ENCODE measurements at regions not wholly inside any gene's neighbourhood (a gene's known extent, or its start where the extent isn't known, plus 50 kb on each side); places are given as distances from the start of the nearest gene placed in this dataset.

- Histone ChIP-seq H3K4me3 (ENCODE audit: low read depth in 1 of 3, low read length in 3 of 3) (no peak overlapping the region), H3K4me1 (ENCODE audit: control insufficient read depth in 3 of 3, insufficient read depth in 2 of 3, low read depth in 1 of 3, low read length in 2 of 3) (peaks cover 0 to 2% (median 0%) of the 10 kb centered on the region in 3 donors), H3K36me3 (ENCODE audit: control insufficient read depth in 3 of 3, insufficient read depth in 2 of 3, low read depth in 1 of 3, low read length in 3 of 3) (no peaks in the 10 kb centered on the region), H3K9me3 (ENCODE audit: control insufficient read depth in 2 of 2, insufficient read depth in 1 of 2, low read depth in 1 of 2, low read length in 1 of 2) (no peaks in the 10 kb centered on the region), H3K27me3 (ENCODE audit: control insufficient read depth in 3 of 3, insufficient read depth in 3 of 3, low read length in 3 of 3) (no peaks in the 10 kb centered on the region), H3K27ac (ENCODE audit: low read depth in 1 of 3, low read length in 2 of 3) (no peak overlapping the region)
- WGBS, 3 donors: 79 to 88% (median 84%) methylated on average over 8 of the region's 8 CpGs
- no peak for FAIRE-seq
- no peak for DNase-seq
These were observed 98.2 kb downstream of the PRLHR start for GRCh38 chr10:118497227-118497626.

DNA sequence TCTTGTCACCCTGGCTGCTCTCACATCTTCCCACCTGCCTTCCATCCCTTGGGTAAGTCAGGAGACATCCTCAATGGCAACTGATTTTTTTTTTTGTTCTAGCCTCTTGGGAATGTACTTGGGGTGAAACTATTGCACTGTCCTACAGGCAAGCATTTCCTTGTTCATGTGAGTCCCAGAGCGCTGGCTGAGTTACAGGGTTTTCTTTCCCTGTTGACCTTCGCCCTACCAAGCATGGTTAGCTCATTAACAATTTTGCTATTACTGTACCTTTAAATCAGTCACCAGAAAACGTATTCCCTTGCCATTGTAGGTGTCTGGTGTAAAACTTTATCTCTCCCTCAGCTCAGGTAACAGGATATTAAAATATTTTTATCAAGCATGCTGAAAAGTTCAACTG, 98.9 kb downstream of the PRLHR start:
- no peaks in the 10 kb centered on the region for H3K36me3 ChIP-seq (ENCODE audit: control insufficient read depth in 3 of 3, insufficient read depth in 2 of 3, low read depth in 1 of 3, low read length in 3 of 3)
- no peak overlapping the region for H3K27ac ChIP-seq (ENCODE audit: low read depth in 1 of 3, low read length in 2 of 3)
- no peak overlapping the region for H3K4me3 ChIP-seq (ENCODE audit: low read depth in 1 of 3, low read length in 3 of 3)
- no peaks in the 10 kb centered on the region for H3K9me3 ChIP-seq (ENCODE audit: control insufficient read depth in 2 of 2, insufficient read depth in 1 of 2, low read depth in 1 of 2, low read length in 1 of 2)
- WGBS, 3 donors: 10 to 42% (median 21%) methylated on average over 3 of the region's 3 CpGs
- H3K27me3 ChIP-seq (ENCODE audit: control insufficient read depth in 3 of 3, insufficient read depth in 3 of 3, low read length in 3 of 3): no peaks in the 10 kb centered on the region
- peak; percentile 21 to 86 for DNase-seq
- H3K4me1 ChIP-seq (ENCODE audit: control insufficient read depth in 3 of 3, insufficient read depth in 2 of 3, low read depth in 1 of 3, low read length in 2 of 3): peaks cover 0 to 2% (median 0%) of the 10 kb centered on the region in 3 donors
- no peak for FAIRE-seq

DNA sequence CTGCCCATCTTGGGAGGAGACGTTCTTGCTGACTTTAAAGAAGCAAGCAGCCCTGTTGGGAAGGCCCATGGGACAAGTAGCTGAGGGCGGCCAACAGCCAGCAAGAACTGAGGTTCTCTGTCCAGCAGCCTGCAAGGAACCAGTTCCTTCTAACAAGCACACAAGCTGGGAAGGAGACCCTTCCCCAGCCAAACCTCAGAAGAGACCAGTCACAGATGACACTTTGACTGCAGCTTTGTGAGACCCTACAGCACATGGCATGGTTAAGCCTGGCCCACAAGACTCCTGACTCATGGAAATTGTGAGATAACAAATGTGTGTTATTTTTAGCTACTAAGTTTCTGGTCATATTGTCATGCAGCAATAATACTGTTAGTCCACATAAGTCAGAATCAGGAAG, 99.9 kb downstream of the PRLHR start:
- WGBS, 3 donors: 88 to 93% (median 90%) methylated on average over 2 of the region's 2 CpGs
- H3K36me3 ChIP-seq (ENCODE audit: control insufficient read depth in 3 of 3, insufficient read depth in 2 of 3, low read depth in 1 of 3, low read length in 3 of 3): no peaks in the 10 kb centered on the region
- H3K4me3 ChIP-seq (ENCODE audit: low read depth in 1 of 3, low read length in 3 of 3): no peak overlapping the region
- peaks cover 0 to 2% (median 0%) of the 10 kb centered on the region in 3 donors for H3K4me1 ChIP-seq (ENCODE audit: control insufficient read depth in 3 of 3, insufficient read depth in 2 of 3, low read depth in 1 of 3, low read length in 2 of 3)
- DNase-seq (no peak), FAIRE-seq (no peak)
- H3K9me3 ChIP-seq (ENCODE audit: control insufficient read depth in 2 of 2, insufficient read depth in 1 of 2, low read depth in 1 of 2, low read length in 1 of 2): no peaks in the 10 kb centered on the region
- no peak overlapping the region for H3K27ac ChIP-seq (ENCODE audit: low read depth in 1 of 3, low read length in 2 of 3)
- no peaks in the 10 kb centered on the region for H3K27me3 ChIP-seq (ENCODE audit: control insufficient read depth in 3 of 3, insufficient read depth in 3 of 3, low read length in 3 of 3)

DNA sequence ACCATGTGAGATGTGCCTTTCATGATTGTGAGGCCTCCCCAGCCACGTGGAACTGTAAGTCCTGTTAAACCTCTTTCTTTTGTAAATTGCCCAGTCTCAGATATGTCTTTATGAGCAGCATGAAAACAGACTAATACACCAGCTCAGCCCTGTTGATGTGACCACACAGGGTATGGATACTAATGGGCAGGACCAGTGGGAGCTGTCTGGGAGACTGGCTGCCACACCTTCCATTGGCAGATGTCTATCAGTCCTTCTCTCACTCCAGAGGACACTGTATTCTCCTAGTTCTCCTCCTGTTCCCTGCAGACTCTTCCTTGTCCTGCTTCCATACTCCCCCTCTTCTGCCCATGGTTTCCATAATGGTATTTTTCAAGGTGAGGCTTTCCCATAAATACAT, 104.4 kb downstream of the PRLHR start:
- 0 to 54% (median 16%) methylated on average over 1 of the region's 1 CpG for WGBS, 3 donors
- Histone ChIP-seq H3K4me3 (ENCODE audit: low read depth in 1 of 3, low read length in 3 of 3) (no peak overlapping the region), H3K27me3 (ENCODE audit: control insufficient read depth in 3 of 3, insufficient read depth in 3 of 3, low read length in 3 of 3) (no peaks in the 10 kb centered on the region), H3K27ac (ENCODE audit: low read depth in 1 of 3, low read length in 2 of 3) (no peak overlapping the region), H3K4me1 (ENCODE audit: control insufficient read depth in 3 of 3, insufficient read depth in 2 of 3, low read depth in 1 of 3, low read length in 2 of 3) (no peaks in the 10 kb centered on the region), H3K9me3 (ENCODE audit: control insufficient read depth in 2 of 2, insufficient read depth in 1 of 2, low read depth in 1 of 2, low read length in 1 of 2) (no peaks in the 10 kb centered on the region), H3K36me3 (ENCODE audit: control insufficient read depth in 3 of 3, insufficient read depth in 2 of 3, low read depth in 1 of 3, low read length in 3 of 3) (no peaks in the 10 kb centered on the region)
- no peak for DNase-seq
- no peak for FAIRE-seq

DNA sequence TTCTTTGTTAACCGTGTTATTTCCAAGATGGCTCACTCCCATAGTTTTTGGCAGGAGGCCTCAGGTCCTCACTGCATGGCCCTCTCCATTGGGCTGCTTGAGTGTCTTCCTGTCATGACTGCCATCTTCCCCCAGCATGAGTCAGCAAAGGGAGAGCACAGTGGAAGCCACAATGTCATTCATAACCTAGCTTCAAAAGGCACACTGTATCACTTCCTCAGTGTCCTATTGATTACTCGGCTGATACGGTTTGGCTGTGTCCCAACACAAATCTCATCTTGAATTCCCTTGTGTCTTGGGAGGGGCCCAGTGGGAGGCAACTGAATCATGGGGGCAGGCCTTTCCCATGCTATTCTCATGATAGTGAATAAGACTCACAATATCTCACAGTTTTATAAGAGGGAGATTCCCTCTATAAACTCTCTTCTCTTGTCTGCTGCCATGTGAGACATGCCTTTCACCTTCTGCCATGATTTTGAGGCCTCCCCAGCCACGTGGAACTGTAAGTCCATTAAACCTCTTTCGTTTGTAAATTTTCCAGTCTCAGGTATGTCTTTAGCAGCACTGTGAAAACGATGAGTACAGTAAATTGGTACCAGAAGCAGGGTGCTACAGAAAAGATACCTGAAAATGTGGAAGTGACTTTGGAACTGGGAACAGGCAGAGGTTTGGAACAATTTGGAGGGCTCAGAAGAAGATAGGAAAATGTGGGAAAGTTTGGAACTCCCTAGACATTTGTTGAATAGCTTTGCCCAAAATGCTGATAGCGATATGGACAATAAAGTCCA, 106.5 kb downstream of the PRLHR start:
- no peak for FAIRE-seq
- H3K36me3 ChIP-seq (ENCODE audit: control insufficient read depth in 3 of 3, insufficient read depth in 2 of 3, low read depth in 1 of 3, low read length in 3 of 3): no peaks in the 10 kb centered on the region
- no peak overlapping the region for H3K4me3 ChIP-seq (ENCODE audit: low read depth in 1 of 3, low read length in 3 of 3)
- DNase-seq: no peak
- H3K9me3 ChIP-seq (ENCODE audit: control insufficient read depth in 2 of 2, insufficient read depth in 1 of 2, low read depth in 1 of 2, low read length in 1 of 2): no peaks in the 10 kb centered on the region
- H3K4me1 ChIP-seq (ENCODE audit: control insufficient read depth in 3 of 3, insufficient read depth in 2 of 3, low read depth in 1 of 3, low read length in 2 of 3): no peaks in the 10 kb centered on the region
- H3K27ac ChIP-seq (ENCODE audit: low read depth in 1 of 3, low read length in 2 of 3): no peak overlapping the region
- peaks cover 0 to 3% (median 0%) of the 10 kb centered on the region in 3 donors for H3K27me3 ChIP-seq (ENCODE audit: control insufficient read depth in 3 of 3, insufficient read depth in 3 of 3, low read length in 3 of 3)
- 68 to 79% (median 74%) methylated on average over 7 of the region's 7 CpGs for WGBS, 3 donors

- DNase-seq (no peak), FAIRE-seq (no peak)
- Histone ChIP-seq H3K9me3 (ENCODE audit: control insufficient read depth in 2 of 2, insufficient read depth in 1 of 2, low read depth in 1 of 2, low read length in 1 of 2) (no peaks in the 10 kb centered on the region), H3K36me3 (ENCODE audit: control insufficient read depth in 3 of 3, insufficient read depth in 2 of 3, low read depth in 1 of 3, low read length in 3 of 3) (no peaks in the 10 kb centered on the region), H3K27me3 (ENCODE audit: control insufficient read depth in 3 of 3, insufficient read depth in 3 of 3, low read length in 3 of 3) (peaks cover 0 to 3% (median 0%) of the 10 kb centered on the region in 3 donors), H3K4me3 (ENCODE audit: low read depth in 1 of 3, low read length in 3 of 3) (no peak overlapping the region), H3K27ac (ENCODE audit: low read depth in 1 of 3, low read length in 2 of 3) (no peak overlapping the region), H3K4me1 (ENCODE audit: control insufficient read depth in 3 of 3, insufficient read depth in 2 of 3, low read depth in 1 of 3, low read length in 2 of 3) (no peaks in the 10 kb centered on the region)
- WGBS, 3 donors: 94 to 97% (median 95%) methylated on average over 8 of the region's 8 CpGs
These were observed 109.8 kb downstream of the PRLHR start for GRCh38 chr10:118485641-118486040.

DNA sequence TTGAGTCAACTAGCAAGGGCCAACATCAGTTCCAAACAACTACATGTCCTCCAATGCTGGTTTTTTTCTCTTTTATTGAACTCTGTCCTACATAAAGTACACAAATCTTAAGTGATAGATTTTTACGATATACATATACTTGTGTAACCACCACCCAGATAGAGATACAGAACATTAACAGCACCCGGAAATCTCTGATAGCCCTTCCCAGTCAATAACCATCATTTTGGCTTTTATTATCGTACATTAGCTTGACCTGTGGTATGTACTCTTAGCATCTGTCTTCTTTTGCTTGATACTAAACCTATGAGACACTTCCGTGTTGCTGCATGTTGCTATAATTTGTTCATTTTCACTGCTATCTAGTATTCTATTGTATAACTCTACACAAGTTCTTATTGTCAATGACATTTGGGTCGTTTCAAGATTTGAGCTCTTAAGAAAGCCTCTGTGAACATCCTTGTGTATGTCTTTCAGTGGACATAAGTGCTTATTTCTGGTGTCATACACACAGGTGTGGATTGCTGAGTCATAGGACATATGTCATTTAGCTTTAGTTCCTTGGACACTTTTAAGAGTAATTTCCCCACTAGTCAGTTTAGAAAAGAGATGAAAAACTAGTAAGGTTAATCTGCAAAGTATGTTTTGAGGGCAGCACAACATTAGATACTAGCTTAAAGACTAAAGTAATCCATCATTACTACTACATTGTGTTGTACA, 111.1 kb downstream of the PRLHR start:
- no peak overlapping the region for H3K4me3 ChIP-seq (ENCODE audit: low read depth in 1 of 3, low read length in 3 of 3)
- H3K4me1 ChIP-seq (ENCODE audit: control insufficient read depth in 3 of 3, insufficient read depth in 2 of 3, low read depth in 1 of 3, low read length in 2 of 3): no peaks in the 10 kb centered on the region
- WGBS, 3 donors: 36 to 69% (median 51%) methylated on average over 5 of the region's 5 CpGs
- H3K27me3 ChIP-seq (ENCODE audit: control insufficient read depth in 3 of 3, insufficient read depth in 3 of 3, low read length in 3 of 3): peaks cover 0 to 3% (median 0%) of the 10 kb centered on the region in 3 donors
- no peaks in the 10 kb centered on the region for H3K36me3 ChIP-seq (ENCODE audit: control insufficient read depth in 3 of 3, insufficient read depth in 2 of 3, low read depth in 1 of 3, low read length in 3 of 3)
- FAIRE-seq: no peak
- DNase-seq: no peak
- H3K27ac ChIP-seq (ENCODE audit: low read depth in 1 of 3, low read length in 2 of 3): no peak overlapping the region
- no peaks in the 10 kb centered on the region for H3K9me3 ChIP-seq (ENCODE audit: control insufficient read depth in 2 of 2, insufficient read depth in 1 of 2, low read depth in 1 of 2, low read length in 1 of 2)

DNA sequence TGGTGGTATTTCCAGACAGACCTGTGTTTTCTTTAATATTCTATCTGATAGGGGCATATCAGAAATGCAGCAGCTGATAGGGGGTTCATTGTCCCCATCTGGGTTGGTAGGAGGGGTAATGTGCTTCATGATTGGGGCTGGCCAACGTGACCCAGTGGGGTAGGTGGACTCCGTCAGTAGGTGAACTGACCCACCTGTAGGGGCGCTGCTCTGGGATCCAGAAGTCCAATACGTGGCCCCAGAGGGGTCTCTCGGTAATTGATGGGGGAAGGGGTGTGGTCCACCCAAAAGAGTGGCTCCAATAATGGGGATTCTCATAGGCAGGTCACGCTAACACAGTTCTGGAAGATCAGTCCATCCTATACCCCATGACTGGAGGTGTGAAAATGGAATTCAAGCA, 112.0 kb downstream of the PRLHR start:
- Histone ChIP-seq H3K27ac (ENCODE audit: low read depth in 1 of 3, low read length in 2 of 3) (no peak overlapping the region), H3K36me3 (ENCODE audit: control insufficient read depth in 3 of 3, insufficient read depth in 2 of 3, low read depth in 1 of 3, low read length in 3 of 3) (no peaks in the 10 kb centered on the region), H3K27me3 (ENCODE audit: control insufficient read depth in 3 of 3, insufficient read depth in 3 of 3, low read length in 3 of 3) (peaks cover 0 to 3% (median 2%) of the 10 kb centered on the region in 3 donors), H3K4me1 (ENCODE audit: control insufficient read depth in 3 of 3, insufficient read depth in 2 of 3, low read depth in 1 of 3, low read length in 2 of 3) (no peaks in the 10 kb centered on the region), H3K9me3 (ENCODE audit: control insufficient read depth in 2 of 2, insufficient read depth in 1 of 2, low read depth in 1 of 2, low read length in 1 of 2) (no peaks in the 10 kb centered on the region), H3K4me3 (ENCODE audit: low read depth in 1 of 3, low read length in 3 of 3) (no peak overlapping the region)
- DNase-seq (no peak), FAIRE-seq (no peak)
- 81 to 84% (median 82%) methylated on average over 6 of the region's 6 CpGs for WGBS, 3 donors
